ENCODE measurements at regions not wholly inside any gene's neighbourhood (a gene's known extent, or its start where the extent isn't known, plus 50 kb on each side); places are given as distances from the start of the nearest gene placed in this dataset.
"Not testable (repeated sequence)": the region's sequence is repeated elsewhere in the genome, so short reads cannot be mapped to it uniquely, and the experiment has no call there.

DNA sequence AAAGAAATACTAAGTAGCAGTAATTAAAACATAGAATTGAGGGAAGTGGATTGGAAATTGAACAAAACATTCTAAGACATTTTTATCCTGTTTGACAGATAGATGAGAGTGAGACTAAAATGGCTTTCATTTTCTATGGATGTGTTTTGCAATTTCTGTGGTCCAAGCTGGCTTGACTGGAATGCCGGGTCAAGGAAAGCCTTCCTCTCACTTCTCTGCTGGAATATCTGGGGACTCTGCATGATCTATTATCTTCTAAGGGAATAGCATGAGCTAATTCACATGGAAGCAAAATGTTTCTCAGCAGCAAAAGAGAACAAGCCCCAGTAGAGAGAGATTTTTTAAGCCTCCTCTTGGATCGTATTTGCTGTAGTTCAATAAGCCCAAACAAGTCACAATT lies 407.9 kb upstream of the ATXN7L3B start:
- DNase-seq (ENCODE audit: low spot score): no peak

DNA sequence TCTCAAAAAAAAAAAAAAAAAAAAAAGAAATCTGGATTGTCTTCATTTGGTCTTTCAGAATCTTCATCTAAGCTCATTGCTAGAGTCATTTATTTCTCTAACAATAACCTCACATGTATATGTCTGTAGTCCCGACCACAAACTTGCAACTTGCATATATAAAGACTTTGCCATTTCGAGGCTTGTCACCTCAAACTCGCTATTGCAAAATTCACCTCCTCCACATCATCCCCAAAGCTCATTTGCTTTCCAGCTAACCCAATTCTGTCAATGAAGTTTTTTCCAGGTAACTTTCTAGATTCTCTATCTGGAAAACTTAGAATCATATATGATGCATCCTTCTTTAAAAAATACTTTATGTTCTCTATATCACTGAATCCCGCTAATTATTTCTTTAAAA lies 393.2 kb upstream of the ATXN7L3B start:
- DNase-seq (ENCODE audit: low spot score): no peak

DNA sequence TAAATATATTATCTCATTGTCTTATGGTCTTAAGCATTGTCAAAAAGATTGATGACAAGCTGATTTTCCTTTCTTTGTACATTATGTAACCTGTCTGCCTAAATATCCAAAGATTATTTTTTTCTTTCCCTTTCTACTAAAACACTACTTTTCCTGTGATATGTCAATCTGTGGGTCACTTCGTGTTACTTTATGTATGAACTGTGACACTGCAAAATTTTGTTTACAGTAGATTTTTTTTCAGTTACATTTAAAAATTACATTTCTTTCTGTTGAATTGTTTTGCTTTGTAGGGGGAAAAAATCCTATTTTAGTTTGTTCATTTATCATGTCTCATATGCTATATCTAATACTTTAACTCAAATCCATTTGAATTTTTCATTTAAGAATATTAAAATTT lies 392.3 kb upstream of the ATXN7L3B start:
- DNase-seq (ENCODE audit: low spot score): no peak

DNA sequence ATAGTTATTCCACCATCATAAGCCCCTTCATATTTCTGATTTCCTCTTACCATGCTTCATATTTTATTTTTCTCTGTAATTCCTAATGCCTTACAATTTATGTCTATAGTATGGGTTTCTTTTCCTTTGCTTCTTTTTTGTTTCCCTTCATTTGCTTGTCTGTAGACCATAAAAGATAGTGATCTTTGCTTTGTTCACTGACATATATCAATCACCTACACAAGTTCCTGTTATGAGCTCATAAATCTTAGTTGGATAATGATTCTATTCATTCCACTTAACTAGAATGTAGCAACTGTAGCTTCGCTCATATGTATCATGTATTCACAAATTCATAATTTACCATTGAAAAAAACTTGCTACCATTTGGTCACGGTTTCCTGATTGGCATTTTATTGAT lies 388.8 kb upstream of the ATXN7L3B start:
- DNase-seq (ENCODE audit: low spot score): no peak

DNA sequence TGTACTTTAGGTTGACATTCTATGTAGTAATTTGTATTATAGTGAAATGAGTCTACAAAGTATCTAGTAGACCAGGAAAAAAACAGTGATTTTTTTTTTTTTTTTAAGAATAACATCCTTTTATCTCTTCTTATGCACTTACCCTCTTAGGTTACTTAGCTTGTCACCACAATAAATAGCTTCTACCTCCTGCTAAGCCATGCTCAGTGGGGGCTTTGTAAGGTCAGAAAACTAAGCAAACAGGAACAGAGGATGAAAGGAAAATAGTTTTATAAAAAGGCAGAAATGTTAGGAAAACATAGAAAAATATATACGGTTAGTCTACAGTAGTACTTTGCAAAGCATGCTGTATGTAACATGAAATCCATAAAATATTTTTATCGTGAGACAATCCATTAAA lies 385.3 kb upstream of the ATXN7L3B start:
- no peak for DNase-seq (ENCODE audit: low spot score)

DNA sequence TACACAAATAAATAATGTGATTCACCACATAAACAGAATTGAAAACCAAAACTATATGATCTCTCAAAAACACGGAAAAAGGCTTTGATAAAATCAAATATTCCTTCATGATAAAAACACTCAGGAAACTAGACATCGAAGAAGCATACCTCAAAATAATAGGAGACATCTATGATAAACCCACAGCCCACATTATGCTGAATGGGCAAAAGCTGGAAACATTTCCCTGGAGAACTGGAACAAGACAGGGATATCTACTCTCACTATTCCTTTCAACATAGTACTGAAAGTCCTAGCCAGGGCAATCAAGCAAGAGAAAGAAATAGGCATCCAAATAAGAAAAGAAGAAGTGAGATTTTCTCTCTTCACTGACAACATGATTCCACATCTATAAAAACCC lies 371.5 kb upstream of the ATXN7L3B start:
- DNase-seq (ENCODE audit: low spot score): no peak

DNA sequence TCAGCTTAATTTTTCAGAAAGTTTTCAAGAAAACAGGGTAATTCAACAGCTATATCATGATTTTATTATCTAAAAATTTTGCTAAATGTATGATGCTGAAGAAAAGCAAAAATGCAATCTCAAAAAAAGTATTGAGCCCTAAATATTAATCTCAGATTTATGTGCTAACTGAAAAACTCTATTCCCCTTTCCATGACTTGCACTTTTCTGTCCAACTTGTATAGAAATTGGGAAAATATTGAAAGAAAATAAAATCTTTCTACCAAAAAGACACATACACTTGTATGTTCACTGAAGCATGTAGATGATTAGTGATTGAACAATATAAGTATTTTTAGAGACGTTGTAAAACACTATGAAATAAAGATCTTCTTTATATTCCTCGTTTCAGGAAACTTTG lies 368.0 kb upstream of the ATXN7L3B start:
- DNase-seq (ENCODE audit: low spot score): no peak

DNA sequence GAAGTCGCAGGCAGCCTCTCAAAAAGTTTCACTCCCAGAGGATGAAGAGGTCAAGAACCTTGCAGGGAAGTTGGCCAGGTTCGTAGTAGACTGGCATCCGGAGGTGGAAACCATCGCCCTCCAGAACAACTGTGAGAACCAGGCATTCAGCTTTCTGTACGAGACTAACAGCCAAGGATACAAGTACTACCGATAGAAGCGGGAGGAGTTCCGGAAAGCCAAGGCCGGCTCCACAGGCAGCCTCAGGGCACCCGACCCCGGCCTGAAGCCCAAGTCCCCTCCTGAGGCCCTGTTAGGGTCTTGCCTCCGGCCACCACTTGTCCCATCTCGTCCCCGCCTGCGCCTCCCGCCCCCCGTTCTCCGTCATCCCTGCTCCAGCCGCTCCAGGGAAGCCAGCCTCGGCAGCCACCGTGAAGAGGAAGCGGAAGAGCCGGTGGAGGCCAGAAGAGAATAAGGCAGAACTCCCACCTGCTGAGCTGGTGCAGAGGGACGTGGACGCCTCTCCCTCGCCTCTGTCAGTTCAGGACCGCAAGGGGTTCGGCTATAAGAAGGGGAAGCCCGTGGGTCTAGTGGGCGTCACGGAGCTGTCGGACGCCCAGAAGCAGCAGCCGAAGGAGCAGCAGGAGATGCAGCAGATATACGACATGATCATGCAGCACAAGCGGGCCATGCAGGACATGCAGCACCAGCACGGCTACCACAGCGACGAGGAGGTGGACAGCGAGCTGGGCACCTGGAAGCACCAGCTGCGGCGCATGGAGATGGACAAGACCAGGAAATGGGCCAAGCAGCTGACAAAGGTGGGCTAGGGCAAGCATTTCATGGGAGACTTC lies 366.8 kb upstream of the ATXN7L3B start:
- DNase-seq (ENCODE audit: low spot score): no peak

DNA sequence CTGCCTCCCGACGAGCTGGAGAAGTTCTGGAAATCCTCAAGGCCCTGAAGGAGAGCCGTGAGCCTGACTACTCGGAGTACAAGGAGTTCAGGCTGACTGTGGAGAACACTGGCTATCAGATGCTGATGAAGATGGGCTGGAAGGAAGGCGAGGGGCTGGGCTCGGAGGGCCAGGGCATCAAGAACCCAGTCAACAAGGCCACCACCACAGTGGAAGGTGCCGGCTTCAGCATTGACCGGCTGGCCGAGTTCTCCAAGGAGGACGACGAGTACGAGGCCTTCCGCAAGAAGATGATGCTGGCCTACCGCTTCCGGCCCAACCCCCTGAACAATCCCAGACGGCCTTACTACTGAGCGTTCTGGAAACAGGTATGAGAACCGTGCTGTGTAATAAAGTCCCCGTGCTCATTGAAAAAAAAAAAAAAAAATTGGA lies 366.1 kb upstream of the ATXN7L3B start:
- no peak for DNase-seq (ENCODE audit: low spot score)

DNA sequence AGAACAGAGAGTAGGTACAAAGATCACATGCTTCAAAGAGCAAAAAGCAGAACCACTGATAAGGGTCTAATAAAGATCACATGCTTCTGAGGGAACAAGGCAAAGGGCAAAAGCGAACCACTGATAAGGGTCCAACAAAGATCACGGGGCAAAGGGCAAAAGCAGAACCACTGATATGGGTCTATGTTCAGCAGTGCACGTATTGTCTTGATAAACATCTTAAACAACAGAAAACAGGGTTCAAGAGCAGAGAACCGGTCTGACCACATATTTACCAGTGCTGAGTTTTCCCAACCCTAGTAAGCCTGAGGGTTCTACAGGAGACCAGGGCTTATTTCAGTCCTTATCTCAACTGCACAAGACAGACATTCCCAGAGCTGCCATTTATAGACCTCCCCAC lies 362.7 kb upstream of the ATXN7L3B start:
- DNase-seq (ENCODE audit: low spot score): not testable (repeated sequence)

DNA sequence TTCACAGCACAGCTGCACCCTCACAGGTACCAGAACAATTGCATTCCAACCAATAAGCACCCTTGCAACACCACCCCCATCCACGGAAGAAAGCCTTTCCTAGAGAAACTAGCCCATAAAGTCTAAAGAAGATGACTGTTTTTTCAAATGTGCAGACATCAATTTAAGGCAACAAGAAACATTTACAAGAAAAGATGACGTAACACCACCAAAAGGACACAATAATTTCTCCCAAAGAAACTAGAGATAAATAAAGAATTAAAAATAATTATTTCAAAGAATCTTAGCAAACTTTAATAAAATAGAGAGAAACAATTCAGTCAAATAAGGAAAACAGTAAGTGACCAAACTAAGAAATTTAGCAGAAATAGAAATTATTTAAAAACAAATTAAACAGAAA lies 352.3 kb upstream of the ATXN7L3B start:
- no peak for DNase-seq (ENCODE audit: low spot score)

DNA sequence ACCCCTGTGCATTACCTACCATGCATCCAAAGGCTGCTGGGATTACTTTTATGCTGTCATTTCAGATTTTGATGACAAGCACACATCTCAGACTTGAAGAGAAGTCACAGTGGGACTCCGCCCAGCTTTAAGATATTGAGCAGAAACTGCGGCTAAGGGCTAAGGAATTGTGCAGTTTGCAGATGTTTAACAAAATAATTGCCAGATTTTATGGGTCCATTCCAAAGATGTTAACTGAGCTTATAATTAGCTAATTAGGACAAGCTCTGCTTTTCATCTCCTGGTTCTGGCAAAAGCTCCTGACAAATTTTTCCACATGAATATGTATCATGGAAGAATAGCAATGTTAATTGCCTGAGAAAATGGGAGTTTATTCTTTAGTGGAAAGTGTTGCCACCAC lies 344.4 kb upstream of the ATXN7L3B start:
- no peak for DNase-seq (ENCODE audit: low spot score)

DNA sequence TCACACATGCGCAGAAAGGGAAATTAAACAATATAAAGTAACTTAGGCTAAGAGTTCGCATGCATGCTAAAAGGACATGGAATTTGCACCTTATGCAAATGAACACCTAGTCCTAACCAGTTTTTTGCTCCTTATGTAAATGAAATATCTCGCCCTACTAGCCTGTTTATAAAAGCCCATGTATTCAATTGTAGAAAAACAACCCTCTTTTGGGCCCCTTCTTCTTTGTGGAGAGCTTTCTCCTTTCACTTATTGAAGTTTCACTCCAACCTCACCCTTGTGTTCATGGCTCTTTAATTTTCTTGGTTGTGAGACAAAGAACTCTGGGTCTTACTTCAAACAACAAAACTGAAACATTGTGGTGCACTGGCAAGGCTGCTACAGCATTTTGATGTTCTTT lies 333.4 kb upstream of the ATXN7L3B start:
- no peak for DNase-seq (ENCODE audit: low spot score)

DNA sequence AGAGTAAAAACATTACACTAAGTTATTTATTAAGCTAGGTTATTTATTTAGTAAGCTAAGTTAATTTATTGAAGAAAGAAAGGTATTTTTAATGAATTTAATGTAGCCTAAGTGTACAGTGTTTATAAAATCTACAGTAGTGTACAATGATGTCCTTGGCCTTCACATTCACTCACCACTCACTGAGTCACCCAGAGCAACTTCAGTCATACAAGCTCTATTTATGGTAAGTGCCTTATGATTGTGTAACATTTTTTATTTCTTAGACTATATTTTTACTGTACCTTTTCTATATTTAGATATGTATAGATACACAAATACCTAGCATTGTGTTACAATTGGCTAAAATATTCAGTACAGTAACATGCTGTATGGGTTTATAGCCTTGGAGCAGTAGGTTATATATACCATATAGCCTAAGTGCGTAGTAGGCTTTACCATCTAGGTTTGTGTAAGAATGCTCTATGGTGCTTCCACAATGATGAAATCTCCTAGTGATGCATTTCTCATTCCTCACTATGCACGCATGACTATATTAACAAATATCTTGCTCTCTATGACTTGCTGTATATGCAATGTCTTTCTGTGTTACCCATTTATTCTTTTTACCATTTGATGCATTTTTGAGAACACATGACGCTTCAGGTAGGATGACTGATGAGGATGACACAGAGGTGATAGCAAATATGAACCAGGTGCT lies 309.6 kb upstream of the ATXN7L3B start:
- no peak for DNase-seq (ENCODE audit: low spot score)

DNA sequence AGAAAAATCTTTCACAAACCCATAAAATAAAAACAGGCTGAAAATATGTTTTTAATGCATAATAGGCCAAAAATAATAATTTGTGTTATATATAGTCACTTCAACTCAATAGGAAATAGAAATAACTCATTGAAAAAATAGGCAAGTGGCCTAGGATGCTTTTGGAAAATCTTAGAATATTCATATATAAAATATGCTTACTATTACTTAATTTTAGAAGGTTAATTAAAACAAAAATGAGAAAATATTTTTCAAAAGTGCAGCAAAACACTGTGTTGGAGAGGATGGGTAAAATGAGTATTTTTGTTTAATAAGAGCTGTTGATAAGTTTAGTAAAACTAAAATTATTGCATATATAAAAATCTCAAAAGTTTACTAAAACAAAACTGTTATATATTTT lies 308.0 kb upstream of the ATXN7L3B start:
- DNase-seq (ENCODE audit: low spot score): no peak

DNA sequence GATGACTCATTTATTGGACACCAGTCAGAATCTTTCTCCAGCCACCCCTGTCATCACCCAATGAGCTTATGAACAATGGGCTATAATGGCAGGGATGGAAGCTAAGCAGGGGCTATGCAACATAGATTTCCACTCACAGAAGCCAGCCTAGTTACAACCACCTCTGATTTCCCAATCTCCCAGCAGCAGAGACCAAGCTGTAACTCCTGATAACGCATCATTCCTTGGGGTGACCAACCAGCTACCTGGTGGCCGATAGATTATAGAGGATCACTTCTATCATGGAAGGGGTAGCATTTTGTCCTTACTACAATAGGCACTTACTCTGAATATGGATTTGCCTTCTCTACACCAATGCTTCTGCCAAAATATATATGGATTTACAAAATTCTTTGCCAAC lies 302.3 kb upstream of the ATXN7L3B start:
- DNase-seq (ENCODE audit: low spot score): no peak

DNA sequence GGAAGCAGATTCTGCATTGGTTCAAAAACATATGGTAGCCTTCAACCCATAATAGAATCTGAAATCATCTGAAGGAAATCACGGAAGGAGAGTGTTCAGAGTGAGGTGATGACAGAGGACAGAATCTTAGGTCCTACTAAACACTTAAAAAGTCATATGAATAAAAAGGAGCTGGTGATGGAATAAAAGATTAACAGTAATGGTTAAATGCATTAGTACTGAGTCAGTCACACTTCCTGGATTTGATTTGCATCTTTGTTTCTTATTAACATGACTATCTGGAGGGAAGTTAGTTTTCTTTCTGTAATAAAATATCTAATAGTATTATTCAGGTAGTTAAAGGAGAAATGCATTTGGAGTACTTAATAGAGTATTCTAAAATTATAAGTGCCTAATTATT lies 296.3 kb upstream of the ATXN7L3B start:
- DNase-seq (ENCODE audit: low spot score): no peak

DNA sequence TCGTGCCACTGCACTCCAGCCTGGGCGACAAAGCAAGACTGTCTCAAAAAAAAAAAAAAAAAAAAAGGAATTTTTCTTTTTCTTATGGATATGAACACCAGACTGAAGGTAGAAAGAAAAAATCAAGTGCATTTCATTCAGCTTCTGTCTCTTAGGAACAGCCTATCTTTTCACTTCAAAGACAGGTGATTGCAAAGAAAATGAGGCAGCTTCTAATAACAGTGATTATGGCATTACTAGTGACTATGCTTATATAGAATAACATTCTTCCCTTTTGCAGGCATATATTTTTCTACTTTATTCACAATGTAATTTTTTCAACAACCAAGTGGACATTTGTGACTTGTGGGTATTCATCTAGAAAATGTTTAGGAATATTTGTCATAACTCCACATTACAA lies 295.5 kb upstream of the ATXN7L3B start:
- DNase-seq (ENCODE audit: low spot score): no peak

DNA sequence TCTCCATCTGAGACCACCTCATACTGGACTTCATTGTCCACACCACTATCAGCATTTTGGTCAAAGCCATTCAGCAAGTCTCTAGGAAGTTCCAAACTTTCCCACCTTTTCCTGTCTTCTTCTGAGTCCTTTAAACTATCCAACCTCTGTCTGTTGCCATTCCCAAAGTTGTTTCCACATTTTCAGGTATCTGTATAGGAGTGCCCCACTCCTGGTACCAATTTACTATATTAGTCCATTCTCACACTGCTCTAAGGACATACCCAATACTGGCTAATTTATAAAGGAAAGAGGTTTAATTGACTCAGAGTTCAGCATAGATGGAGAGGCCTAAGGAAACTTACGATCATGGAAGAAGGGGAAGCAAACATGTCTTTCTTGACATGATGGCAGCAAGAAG lies 292.2 kb upstream of the ATXN7L3B start:
- no peak for DNase-seq (ENCODE audit: low spot score)

DNA sequence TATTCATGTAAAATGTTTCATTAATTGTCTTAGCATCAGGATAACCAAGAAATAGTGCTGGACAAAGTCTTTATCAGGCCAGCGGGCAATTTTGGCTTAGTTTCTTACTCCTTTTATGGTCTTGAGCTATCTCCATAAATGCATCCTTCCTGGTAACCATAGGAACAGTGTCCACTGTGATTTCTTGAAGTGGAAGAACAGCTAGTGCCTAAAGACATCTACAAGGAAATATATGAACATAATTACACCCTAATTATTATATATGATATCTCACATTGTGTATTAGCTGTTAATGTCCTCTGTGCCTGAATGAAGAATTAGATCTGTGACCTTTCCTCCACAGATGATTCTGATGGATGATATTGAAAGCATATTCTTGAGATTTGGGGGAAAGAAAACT lies 286.7 kb upstream of the ATXN7L3B start:
- DNase-seq (ENCODE audit: low spot score): no peak

DNA sequence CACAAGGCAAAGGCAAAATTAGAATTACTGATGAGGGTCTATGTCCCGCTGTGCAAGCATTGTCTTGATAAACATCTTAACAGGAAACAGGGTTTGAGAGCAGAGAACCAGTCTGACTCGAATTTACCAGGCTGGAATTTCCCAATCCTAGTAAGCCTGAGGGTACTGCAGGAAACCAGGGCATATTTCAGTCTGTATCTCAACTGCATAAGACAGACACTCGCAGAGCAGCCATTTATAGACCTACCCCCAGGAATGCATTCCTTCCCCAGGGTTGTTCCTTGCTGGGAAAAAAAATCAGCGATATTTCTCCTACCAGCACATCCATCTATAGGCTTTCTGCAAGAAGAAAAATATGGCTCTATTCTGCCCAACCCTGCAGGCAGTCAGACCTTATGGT lies 283.8 kb upstream of the ATXN7L3B start:
- not testable (repeated sequence) for DNase-seq (ENCODE audit: low spot score)

DNA sequence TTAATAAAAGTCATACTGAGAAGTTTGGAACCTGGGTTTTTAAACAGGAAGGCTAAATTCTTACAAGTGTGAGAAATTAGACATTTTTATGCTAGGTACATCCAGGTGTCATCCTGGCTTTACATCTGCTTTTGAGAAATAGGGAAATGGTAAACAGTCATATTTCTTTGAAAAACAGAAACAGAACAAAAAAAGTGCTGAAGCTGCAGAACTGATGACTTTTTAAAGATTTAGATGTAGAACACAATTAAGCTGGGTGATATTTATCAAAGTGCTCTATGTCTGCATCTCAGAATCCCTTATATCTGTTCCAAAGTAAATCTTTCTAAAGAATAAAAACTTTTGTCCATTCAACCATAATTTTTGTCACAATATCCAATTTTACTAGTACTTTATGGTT lies 282.9 kb upstream of the ATXN7L3B start:
- DNase-seq (ENCODE audit: low spot score): no peak

DNA sequence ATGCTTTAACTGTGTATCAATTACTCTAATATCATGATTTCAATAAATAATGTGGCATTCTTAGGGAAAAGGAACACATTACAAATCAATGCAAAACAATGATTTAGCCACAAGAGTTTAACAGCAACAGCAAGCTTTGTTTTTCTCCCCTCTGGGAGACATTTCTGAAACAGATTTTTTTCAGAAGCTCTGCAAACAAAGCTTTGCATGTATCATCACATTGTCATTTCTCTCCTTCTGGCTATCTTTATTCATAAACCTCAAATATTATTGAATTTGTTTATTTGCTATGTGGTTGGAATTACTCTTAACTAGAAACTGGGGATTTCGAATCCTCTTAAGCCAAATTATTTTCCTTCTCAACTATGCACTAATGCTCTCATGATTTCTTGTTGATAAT lies 278.4 kb upstream of the ATXN7L3B start:
- DNase-seq (ENCODE audit: low spot score): no peak

DNA sequence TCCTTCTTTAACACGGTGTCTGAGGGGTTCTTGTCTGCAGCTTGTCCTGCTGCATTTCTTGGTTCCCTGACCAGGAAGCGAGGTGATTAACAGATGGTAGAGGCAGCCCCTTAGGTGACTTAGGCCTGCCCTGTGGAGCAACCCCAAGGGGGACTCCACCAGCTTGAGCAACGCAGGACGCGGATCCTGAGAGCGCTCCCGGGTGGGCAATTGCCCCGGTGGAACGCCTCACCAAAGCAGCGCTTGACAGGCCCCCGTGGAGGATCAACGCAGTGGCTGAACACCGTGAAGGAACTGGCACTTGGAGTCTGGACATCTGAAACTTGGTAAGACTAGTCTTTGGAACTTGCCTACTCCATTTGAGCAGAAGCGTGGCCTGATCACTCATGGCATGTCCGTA lies 272.9 kb upstream of the ATXN7L3B start:
- no peak for DNase-seq (ENCODE audit: low spot score)
